Keratinocyte (primary cell): ENCODE measurements at regions not wholly inside any gene's neighbourhood (a gene's known extent, or its start where the extent isn't known, plus 50 kb on each side); places are given as distances from the start of the nearest gene placed in this dataset.

ENCODE experiments used
- DNase-seq: peaks from one replicate; pipeline ENCODE4 v3.0.0-alpha.2; 2011; ENCODE audit warnings: low read depth, missing footprints, low spot score
- FAIRE-seq: peaks from 2 replicates; lab custom pipeline; 2011; peaks lifted over from hg19 to GRCh38; lab: Jason Lieb, UNC
- H2AFZ ChIP-seq: 2 replicates; pipeline ENCODE4 v1.6.0; 2012; ENCODE audit warnings: low read length, control low read depth, inconsistent platforms; ENCODE audit not compliant: control insufficient read depth
- H3K27ac ChIP-seq: 2 replicates; pipeline ENCODE4 v1.5.1; 2011; ENCODE audit warnings: low read length; ENCODE audit not compliant: control insufficient read depth, insufficient read depth
- H3K27me3 ChIP-seq: 3 replicates; pipeline ENCODE4 v1.6.0; 2011; ENCODE audit warnings: low read length; ENCODE audit not compliant: control insufficient read depth, insufficient read depth; ENCODE audit errors: extremely low read depth
- H3K36me3 ChIP-seq, 2 experiments: 2 replicates in 1 of 2; 3 replicates in 1 of 2; pipeline ENCODE4 v1.5.1; 2011; ENCODE audit warnings: low read length in 2 of 2, mild to moderate bottlenecking in 1 of 2; ENCODE audit not compliant: control insufficient read depth in 2 of 2, insufficient read depth in 2 of 2; ENCODE audit errors: extremely low read depth in 1 of 2
- H3K4me1 ChIP-seq: 3 replicates; pipeline ENCODE4 v1.5.1; 2011; ENCODE audit warnings: low read length; ENCODE audit not compliant: control insufficient read depth, insufficient read depth; ENCODE audit errors: extremely low read depth
- H3K4me2 ChIP-seq: 3 replicates; pipeline ENCODE4 v1.6.0; 2011; ENCODE audit warnings: low read depth, low read length; ENCODE audit not compliant: control insufficient read depth, insufficient read depth; ENCODE audit errors: extremely low read depth
- H3K4me3 ChIP-seq, 3 experiments: fragments of 200-600 bp in 1 of 3; sonication (generic) in 1 of 3; 2 replicates in 2 of 3; 3 replicates in 1 of 3; pipeline ENCODE4 v1.5.1; 2011 to 2016; ENCODE audit warnings: low read length in 3 of 3, mild to moderate bottlenecking in 3 of 3, control low read depth in 2 of 3, inconsistent platforms in 1 of 3, low read depth in 1 of 3, mixed read lengths in 1 of 3, mixed run types in 1 of 3, moderate library complexity in 1 of 3; ENCODE audit not compliant: control insufficient read depth in 2 of 3, insufficient read depth in 2 of 3; ENCODE audit errors: extremely low read depth in 1 of 3
- H3K79me2 ChIP-seq: 2 replicates; pipeline ENCODE4 v1.6.0; 2012; ENCODE audit warnings: low read length; ENCODE audit not compliant: control insufficient read depth, insufficient read depth
- H3K9ac ChIP-seq: 3 replicates; pipeline ENCODE4 v1.6.0; 2011; ENCODE audit warnings: low read length; ENCODE audit not compliant: control insufficient read depth, insufficient read depth; ENCODE audit errors: extremely low read depth
- H3K9me1 ChIP-seq: 3 replicates; pipeline ENCODE4 v1.6.0; 2011; ENCODE audit warnings: low read length; ENCODE audit not compliant: control insufficient read depth, insufficient read depth; ENCODE audit errors: extremely low read depth
- H3K9me3 ChIP-seq: 2 replicates; pipeline ENCODE4 v1.5.1; 2012; ENCODE audit warnings: low read depth, low read length; ENCODE audit not compliant: control insufficient read depth
- H4K20me1 ChIP-seq: 3 replicates; pipeline ENCODE4 v1.6.0; 2011; ENCODE audit warnings: low read length; ENCODE audit not compliant: control insufficient read depth, insufficient read depth; ENCODE audit errors: extremely low read depth
- EZH2 ChIP-seq: IDR thresholded peaks from one replicate; pipeline ENCODE4 v1.6.1; 2012; ENCODE audit warnings: inconsistent platforms, mild to moderate bottlenecking, low read length, moderate library complexity
- dilution Hi-C: fragments of 300-500 bp; cut with MboI; formaldehyde crosslinking; loops from one replicate; pipeline ENCODE4 v1.7.0; 2020; ENCODE audit warnings: low sequenced_read_pairs; ENCODE audit not compliant: extremely low pct_ligation_motif_present
- TF ChIP-seq, protein P1 (sequence below), 3 experiments: IDR thresholded peaks in 1 of 3; conservative IDR thresholded peaks in 1 of 3; optimal IDR thresholded peaks in 1 of 3; 2 replicates in 2 of 3; 3 replicates in 1 of 3; pipeline versions ENCODE3 to v1.5.1; 2011; ENCODE audit warnings: low read length in 3 of 3, mild to moderate bottlenecking in 3 of 3, moderate library complexity in 2 of 3, control low read depth in 1 of 3, inconsistent platforms in 1 of 3; ENCODE audit not compliant: insufficient read depth in 2 of 3; ENCODE audit errors: extremely low read depth in 1 of 3

GRCh38 chr16:66289051-66289680 is 77.3 kb upstream of the CDH5 start:
- TF ChIP-seq, protein P1, sequence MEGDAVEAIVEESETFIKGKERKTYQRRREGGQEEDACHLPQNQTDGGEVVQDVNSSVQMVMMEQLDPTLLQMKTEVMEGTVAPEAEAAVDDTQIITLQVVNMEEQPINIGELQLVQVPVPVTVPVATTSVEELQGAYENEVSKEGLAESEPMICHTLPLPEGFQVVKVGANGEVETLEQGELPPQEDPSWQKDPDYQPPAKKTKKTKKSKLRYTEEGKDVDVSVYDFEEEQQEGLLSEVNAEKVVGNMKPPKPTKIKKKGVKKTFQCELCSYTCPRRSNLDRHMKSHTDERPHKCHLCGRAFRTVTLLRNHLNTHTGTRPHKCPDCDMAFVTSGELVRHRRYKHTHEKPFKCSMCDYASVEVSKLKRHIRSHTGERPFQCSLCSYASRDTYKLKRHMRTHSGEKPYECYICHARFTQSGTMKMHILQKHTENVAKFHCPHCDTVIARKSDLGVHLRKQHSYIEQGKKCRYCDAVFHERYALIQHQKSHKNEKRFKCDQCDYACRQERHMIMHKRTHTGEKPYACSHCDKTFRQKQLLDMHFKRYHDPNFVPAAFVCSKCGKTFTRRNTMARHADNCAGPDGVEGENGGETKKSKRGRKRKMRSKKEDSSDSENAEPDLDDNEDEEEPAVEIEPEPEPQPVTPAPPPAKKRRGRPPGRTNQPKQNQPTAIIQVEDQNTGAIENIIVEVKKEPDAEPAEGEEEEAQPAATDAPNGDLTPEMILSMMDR (optimal IDR thresholded peaks at IDR 0.05 in 1 of 3, IDR thresholded peaks at IDR 0.05 in 1 of 3, conservative IDR thresholded peaks at IDR 0.05 in 1 of 3; ENCODE audit: extremely low read depth in 1 of 3, insufficient read depth in 2 of 3, low read length in 3 of 3) = no peak
- no peak for TF ChIP-seq EZH2
- FAIRE-seq (no peak), DNase-seq (no peak)
- dilution Hi-C loops = no loop called here
- Histone ChIP-seq H2AFZ (no peak overlapping the region), H3K27ac (no peak overlapping the region), H3K36me3 (no peaks in the 10 kb centered on the region), H3K27me3 (peaks cover 6% of the 10 kb centered on the region), H3K4me3 (no peak overlapping the region), H3K4me1 (no peaks in the 10 kb centered on the region), H3K9me1 (no peaks in the 10 kb centered on the region), H3K4me2 (no peak overlapping the region), H3K79me2 (no peaks in the 10 kb centered on the region), H4K20me1 (no peaks in the 10 kb centered on the region), H3K9ac (no peak overlapping the region), H3K9me3 (no peaks in the 10 kb centered on the region)

- no peak for FAIRE-seq
- H3K4me2 ChIP-seq = no peak overlapping the region
- no peaks in the 10 kb centered on the region for H3K27me3 ChIP-seq
- dilution Hi-C loops = no loop called here
- no peak for DNase-seq
- H3K9ac ChIP-seq = no peak overlapping the region
- H3K36me3 ChIP-seq = no peaks in the 10 kb centered on the region
- H2AFZ ChIP-seq = no peak overlapping the region
- H3K4me3 ChIP-seq = no peak overlapping the region
- no peaks in the 10 kb centered on the region for H3K9me1 ChIP-seq
- H3K4me1 ChIP-seq = no peaks in the 10 kb centered on the region
- TF ChIP-seq, protein P1 (optimal IDR thresholded peaks at IDR 0.05 in 1 of 3, IDR thresholded peaks at IDR 0.05 in 1 of 3, conservative IDR thresholded peaks at IDR 0.05 in 1 of 3; ENCODE audit: extremely low read depth in 1 of 3, insufficient read depth in 2 of 3, low read length in 3 of 3) = no peak
- no peak for TF ChIP-seq EZH2
- no peaks in the 10 kb centered on the region for H4K20me1 ChIP-seq
- no peaks in the 10 kb centered on the region for H3K79me2 ChIP-seq
- H3K9me3 ChIP-seq = no peaks in the 10 kb centered on the region
- H3K27ac ChIP-seq = no peak overlapping the region
Observed at GRCh38 chr16:66287926-66288325, 78.6 kb upstream of the CDH5 start.
